GM12864 (cell line): ENCODE measurements at regions not wholly inside any gene's neighbourhood (a gene's known extent, or its start where the extent isn't known, plus 50 kb on each side); places are given as distances from the start of the nearest gene placed in this dataset.

ENCODE experiments used
- DNase-seq: peaks from one replicate; pipeline ENCODE4 v3.0.0-alpha.2; 2011; ENCODE audit warnings: low read depth
- H3K4me3 ChIP-seq: 2 replicates; pipeline ENCODE4 v1.5.1; 2011; ENCODE audit warnings: mild to moderate bottlenecking, low read depth, low read length, control low read depth
- CTCF ChIP-seq: IDR thresholded peaks from 2 replicates; pipeline ENCODE4 v1.5.1; 2011; ENCODE audit warnings: low read depth, mild to moderate bottlenecking, moderate library complexity, low read length, control low read depth, inconsistent platforms; ENCODE audit errors: missing control alignments

GRCh38 chr6:21665392-21666200 is 72.0 kb downstream of the SOX4 start:
- TF ChIP-seq CTCF = no peak
- no peak overlapping the region for H3K4me3 ChIP-seq
- no peak for DNase-seq

DNA sequence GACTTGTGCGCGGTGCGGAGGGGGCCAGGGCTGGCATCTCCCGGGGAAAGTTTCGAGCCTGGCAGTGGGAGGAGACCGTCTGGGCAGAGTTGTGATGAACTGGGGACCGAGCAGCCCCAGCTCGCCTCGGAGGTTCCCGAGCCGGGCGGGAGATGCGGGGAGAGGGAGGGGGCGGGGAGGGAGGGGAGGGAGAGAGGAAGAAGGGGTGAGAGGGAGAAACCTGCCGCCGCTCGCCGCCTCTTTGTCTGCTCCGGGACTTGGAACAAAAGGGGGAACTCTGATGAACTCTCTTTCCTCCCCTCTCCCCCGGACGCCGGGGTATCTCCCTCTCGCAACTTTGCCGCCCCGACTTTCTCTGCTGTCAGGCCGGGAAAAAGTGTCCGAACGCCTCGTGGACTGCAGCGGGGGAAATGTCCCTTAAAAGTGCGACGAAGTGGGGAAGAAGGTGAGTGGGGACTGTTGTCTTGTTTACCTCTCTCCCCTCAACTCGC is 72.7 kb downstream of the SOX4 start:
- no peak for TF ChIP-seq CTCF
- no peak for DNase-seq
- no peak overlapping the region; the same call in 1 of the 2 replicates for H3K4me3 ChIP-seq

- H3K4me3 ChIP-seq = no peak overlapping the region
Observed at GRCh38 chr6:21666853-21667681, 73.5 kb downstream of the SOX4 start.

DNA sequence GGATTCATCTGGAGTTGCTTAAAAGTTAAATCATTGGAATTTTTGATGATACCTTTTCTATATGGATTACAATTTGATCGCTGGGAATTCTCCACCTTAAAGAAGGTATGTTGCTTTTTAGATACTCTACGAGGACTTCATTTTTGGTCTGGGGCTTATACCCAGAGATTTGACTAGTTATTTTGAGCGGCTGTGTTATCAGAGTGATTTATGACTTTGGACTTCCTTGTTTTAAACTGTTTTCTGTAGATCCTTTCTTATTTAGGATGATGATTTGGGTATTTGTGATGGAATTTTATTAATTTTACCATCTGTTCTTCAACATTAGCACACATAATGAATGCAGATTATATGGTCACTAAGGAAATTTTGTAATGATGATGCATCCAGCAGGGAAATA is 75.2 kb downstream of the SOX4 start:
- no peak overlapping the region for H3K4me3 ChIP-seq
- DNase-seq = no peak
- no peak for TF ChIP-seq CTCF

More at GRCh38 chr6:21666853-21667681, 73.5 kb downstream of the SOX4 start:
- no peak for DNase-seq
- no peak for TF ChIP-seq CTCF

GRCh38 chr6:21676769-21677168 is 83.2 kb downstream of the SOX4 start:
- no peak for TF ChIP-seq CTCF
- no peak for DNase-seq
- H3K4me3 ChIP-seq = no peak overlapping the region

DNA sequence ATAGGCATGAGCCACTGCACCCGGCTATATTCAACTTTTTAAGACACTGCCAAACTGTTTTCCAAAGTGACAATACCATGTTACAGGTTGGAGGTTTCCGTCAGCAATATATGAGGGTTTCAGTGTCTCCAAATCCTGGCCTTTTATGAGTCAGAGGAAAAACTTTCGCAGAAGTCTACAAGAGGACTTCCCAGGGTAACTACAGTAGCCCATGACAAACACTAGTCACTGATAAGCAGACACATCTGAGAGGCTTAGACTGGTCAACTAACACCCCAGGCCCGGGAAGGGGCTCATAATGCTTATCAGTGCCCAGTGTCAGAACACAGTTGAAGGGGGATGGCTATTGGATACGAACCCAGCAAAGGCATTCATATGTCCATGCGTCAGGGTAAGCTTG is 85.4 kb downstream of the SOX4 start:
- H3K4me3 ChIP-seq = no peak overlapping the region
- no peak for TF ChIP-seq CTCF
- no peak for DNase-seq
